Activated CD4-positive, alpha-beta T cell treated with anti-CD3 and anti-CD28 coated beads, Interleukin-10, Interleukin-2, amounts not matched to agents 100 ng/mL and 50 ng/mL, durations not matched to agents 16 hours and 8 hours (primary cell): ENCODE measurements at regions not wholly inside any gene's neighbourhood (a gene's known extent, or its start where the extent isn't known, plus 50 kb on each side); places are given as distances from the start of the nearest gene placed in this dataset.
A peak's percentile ranks its signal among the peaks of the same experiment; 100 is the strongest.
"Not testable (repeated sequence)": the region's sequence is repeated elsewhere in the genome, so short reads cannot be mapped to it uniquely, and the experiment has no call there.

Experiments
- DNase-seq: peaks from one replicate; pipeline ENCODE4 v3.0.0-alpha.2; 2020

DNA sequence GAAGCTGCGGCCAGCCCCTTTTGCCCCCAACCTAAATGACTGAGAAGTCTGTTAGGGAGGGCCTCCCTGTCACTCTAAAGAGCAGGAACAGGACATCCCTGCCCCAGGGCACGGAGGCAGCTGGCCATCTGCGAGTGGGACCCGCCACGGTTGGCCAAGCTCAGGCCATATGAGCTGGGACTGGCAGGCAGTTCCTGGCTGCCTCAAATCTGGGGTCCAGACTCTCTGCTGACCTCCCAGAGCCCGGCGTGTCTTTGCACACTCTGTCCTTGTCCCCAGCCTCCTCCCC, 143.0 kb downstream of the IGLL1 start:
- not testable (repeated sequence) for DNase-seq

DNA sequence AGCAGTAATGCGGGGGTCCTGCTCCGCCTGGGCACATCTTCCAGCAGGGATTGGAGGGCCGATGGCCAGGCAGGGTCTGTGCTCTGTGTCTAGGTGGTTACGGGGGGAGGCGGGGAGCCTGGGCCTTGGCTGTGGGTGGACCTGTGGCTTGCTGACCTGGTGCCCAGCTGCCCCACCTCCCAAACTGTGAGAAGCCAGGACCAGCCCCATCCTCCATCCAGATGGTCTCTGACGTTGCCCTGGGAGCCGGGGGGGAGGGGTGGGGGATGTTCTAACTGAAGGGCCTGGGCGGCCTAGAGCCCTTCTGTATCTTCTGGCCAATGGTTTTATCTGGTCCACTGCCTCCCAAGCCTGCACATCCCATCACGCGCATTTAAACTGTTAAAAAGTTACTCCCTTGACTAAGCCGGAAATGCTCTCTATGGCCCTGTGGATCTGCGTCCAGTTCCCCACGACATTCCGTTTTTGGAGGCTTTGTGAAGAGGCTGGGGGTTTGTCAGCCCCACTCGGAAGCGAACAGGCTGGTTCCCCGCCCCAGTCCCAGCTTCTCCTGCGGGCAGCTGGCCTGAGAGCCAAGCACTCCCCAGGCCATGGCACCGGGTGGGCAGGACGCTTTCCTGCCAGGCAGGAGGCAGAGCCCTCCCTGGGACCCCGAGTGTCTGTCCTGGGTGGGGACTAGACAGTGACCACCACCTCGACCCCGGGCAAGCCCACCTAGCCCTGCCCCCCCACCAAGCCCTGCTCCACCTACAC, 143.6 kb downstream of the IGLL1 start:
- DNase-seq: not testable (repeated sequence)

DNA sequence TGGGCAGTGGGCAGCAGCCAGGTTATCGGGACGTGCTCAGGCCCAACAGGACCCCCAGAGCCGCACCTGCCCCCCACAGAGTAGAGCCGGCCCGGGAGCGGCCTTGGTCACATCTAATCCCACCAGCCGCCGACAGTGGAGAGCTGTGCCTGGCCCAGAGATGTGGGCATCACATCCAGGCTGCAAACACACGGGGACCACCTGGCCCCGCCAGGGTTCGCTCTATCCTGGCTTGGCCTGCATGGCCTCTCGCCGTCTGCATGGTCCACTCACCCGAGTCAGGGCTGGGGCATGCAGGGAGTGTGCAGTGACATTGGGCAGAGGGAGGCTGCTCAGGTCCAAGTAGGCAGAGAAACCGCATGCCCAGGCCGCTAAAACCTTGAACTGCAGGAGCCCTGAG, 144.9 kb downstream of the IGLL1 start:
- not testable (repeated sequence) for DNase-seq

DNA sequence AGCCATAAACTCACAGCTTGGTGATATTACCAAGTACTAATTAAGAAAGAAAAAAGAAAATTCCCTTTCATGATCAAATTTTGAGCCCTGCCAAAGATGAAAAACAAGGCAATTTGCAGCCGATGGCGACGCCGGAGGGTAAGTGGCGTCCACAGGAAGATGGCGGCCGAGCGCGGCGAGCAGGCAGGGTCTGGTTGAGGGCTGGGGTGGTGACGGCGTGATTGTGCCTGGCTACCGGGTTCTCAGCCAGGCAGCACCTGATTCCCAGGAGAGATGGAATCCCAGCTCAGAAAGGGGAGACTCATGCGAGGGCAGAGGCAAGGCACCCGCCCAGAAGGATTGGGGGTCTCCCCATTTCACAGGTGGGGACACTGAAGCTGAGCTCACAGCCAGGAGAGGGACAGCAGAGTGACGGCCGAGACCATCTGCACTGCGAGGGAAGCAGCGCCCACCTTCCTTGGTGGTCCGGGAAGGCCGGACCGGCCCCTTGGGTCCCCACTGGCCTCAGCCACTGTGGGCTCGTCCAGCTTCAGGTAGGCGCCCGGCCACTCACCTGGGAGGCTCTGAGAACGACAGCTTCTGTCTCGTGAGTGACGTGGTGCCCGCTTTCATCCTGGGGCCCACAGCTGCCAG, 145.8 kb downstream of the IGLL1 start:
- not testable (repeated sequence) for DNase-seq

DNA sequence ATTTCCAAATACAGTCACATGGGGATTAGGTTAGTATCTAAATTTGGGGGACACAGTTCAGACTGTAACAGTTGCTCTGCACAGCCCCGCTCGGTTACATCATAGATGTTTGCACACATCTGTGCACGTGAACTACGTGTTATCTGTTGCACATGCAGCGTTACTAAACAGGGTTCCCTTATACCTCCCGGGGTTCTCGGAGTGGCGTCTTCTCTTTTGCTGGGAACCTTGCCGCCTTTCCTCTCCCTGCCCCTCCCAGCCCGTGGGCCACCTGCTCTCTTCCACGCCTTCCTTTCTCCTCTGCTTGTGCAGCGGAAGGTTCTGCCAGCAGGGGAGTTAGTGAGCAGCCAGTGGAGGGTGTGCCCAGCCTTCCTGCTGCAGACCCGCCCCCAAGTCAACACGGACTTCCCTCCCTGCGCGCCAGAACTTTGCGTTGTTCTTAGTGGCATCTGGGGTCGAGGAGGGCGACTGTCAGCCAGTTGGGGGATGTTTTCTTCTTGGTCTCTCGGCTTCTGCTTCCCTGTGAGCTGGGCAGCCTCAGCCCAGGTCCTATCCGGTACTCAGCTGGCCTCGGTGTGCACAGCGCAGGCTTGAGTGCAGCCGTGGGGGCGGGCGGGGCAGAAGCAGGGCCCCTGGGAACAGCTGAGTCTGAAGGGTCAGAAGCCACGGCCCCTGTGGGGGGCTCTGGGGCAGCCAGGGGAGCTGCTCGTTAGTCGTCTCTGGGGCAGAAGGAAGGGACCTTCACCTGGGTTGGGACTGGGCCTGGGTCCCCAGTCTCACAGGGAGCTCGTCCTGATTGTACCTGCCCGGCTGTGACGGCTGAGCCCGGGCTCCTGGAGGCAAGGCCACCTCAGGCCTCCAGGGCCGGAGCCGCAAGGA, 146.7 kb downstream of the IGLL1 start:
- DNase-seq: peak; percentile 53

DNA sequence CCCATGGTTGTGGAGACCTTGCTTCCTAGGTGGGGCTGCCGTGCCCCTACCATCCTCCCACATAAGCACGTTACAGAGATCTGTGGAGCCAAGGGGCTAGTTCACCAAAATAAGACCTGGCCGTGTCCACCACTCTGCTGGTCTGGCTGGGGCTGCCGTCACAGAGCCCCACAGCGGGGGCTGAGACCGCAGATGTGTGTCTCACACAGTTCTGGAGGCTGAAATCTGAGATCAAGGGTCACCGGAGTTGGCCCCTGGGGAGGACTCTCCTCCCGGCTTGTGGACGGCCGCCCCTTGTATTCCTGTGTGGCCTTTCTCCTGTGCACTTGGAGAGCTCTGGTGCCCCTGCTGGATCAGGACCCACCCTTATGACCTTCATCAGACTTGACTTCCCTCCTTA, 147.4 kb downstream of the IGLL1 start:
- DNase-seq: not testable (repeated sequence)

DNA sequence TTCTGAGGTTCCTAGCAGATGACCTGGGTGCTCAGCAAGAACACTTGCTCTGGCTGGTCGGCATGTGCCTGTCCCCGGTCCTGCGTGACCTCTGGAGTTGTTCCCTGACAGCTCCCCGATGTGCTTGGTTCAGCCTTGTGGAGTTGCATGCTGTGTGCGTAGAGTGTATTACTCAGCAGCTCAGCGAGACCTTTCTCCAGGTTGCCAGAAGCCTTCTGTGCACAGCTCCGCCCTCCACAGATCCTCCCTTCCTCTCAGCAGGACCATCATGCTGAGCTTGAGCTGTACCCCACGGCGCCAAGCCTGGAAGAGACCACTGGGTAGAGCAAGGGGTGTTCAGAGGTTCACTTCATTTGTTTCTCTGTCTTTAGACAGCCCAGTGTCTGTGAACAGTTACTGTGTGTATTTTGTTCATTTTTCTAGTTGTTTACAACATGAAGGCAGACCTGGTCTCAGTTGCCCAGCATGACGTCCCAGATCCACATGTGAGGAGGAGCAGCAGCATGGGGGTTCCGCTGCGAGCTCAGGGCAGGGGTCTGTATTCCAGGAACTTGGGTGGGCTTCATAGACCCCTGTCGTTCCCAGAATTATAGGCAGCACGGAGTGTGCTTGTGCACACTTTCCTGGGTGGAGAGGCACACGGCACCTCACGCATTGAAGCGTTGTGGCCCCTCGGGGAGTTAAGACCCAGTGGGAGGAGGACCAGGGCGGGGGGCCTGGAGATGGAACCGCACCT, 148.6 kb downstream of the IGLL1 start:
- DNase-seq: no peak

DNA sequence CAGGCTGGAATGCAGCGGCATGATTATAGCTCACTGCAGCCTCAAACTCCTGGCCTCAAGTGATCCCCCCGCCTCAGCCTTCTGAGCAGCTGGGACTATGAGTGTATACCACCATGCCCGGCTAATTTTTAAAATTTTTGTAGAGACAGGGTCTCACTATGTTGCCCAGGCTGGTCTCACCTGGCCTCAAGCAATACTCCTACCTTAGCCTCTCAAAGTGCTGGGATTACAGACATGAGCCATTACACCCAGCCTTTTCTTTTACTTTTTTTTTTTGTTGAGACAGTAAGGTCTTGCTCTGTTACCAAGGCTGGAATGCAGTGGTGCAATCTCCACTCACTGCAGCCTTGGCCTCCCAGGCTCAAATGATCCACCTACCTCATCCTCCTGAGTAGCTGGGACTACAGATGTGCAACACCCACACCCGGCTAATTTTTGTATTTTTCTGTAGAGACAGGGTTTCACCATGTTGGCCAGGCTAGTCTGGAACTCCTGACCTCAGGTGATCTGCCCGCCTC, 155.5 kb downstream of the IGLL1 start:
- DNase-seq: not testable (repeated sequence)

DNA sequence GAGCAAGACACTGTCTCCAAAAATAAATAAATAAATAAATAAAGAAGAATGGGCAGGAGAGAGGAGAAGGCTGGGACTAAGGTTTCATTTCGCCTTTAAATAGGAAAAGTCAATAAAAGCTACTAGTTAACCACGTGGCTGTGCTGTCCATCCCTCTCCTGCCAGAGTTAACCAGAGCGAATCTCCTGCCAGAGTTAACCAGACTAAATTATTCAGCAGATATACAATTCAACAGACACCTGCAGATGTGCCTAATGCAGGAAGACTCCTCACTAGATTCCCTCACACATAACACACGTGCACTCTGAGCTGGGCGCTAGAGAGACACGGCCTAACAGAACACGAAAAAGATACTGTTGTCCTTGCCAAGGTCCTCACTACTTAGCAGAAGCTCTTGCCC, 156.1 kb downstream of the IGLL1 start:
- no peak for DNase-seq

DNA sequence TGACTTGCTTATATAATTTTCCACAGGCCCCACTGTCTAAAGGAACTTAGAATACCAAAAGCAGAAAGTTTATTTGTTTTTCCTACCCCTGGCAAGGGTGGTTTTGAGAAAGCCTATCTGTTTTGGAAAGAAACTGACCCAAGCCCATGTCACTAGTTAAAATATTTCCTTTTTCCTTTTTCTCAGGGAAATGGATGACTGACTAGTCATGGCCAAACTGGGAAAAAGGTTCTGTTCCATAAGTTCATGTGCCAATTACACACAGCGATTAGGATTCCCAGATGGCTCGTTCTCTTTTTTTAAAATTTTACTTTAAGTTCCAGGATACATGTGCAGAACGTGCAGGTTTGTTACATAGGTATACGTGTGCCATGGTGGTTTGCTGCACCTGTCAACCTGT, 157.8 kb downstream of the IGLL1 start:
- not testable (repeated sequence) for DNase-seq

DNA sequence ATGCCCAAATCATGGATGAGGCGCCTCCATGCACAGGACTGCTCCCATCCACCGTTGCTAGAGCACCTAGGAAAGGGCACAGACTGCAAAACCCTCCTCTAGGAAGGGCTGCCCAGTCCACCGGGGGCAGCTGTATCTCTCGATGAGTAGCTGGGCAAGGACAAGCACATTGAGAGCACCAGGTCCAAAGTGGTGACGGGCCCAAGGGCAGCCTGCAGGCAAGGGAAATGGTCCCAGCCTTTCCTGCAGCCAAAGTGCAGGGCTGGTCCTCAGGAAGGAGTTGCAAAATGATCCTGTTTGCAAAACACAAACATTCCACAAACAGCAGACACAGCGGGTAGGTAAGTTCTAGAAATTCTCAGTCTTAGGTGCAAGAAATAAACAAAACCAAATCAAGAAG, 158.8 kb downstream of the IGLL1 start:
- not testable (repeated sequence) for DNase-seq

DNA sequence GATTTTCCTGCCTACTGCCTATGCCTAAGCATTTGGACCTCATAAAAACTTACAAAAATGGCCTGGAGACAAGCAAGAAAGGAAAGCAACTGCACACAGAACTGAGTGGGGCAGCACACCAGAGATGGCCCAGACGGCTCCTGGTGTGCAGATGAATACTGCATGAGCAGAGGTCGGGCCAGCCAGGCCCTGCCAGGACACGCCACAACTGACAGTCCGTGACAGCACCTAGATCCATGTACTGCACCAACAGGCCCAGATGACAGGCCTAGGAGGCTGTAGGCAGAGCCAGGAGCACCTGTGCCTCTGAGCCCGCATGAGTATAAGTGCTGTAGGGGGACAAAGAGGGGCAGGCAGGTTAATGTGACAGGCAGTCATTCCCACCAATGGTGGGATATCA, 160.2 kb downstream of the IGLL1 start:
- no peak for DNase-seq

DNA sequence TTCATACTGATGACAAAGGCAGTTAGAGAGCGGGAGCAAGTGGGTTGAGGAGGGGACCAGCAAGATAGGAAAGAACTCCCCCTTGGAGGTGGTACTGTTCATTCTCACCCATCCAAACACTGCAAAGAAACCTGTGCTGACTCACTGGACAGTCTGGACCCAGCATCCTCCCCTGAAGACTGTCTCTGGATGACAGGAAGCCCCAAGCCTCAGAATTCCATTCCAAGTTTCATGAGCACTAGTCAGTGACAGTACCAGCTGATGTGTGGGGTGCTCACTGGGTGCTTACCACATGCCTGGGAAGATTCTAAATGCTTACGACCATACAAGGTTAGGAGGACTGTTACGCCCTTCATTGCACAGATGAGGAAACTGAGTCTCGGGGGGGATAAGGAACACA, 160.9 kb downstream of the IGLL1 start:
- no peak for DNase-seq

DNA sequence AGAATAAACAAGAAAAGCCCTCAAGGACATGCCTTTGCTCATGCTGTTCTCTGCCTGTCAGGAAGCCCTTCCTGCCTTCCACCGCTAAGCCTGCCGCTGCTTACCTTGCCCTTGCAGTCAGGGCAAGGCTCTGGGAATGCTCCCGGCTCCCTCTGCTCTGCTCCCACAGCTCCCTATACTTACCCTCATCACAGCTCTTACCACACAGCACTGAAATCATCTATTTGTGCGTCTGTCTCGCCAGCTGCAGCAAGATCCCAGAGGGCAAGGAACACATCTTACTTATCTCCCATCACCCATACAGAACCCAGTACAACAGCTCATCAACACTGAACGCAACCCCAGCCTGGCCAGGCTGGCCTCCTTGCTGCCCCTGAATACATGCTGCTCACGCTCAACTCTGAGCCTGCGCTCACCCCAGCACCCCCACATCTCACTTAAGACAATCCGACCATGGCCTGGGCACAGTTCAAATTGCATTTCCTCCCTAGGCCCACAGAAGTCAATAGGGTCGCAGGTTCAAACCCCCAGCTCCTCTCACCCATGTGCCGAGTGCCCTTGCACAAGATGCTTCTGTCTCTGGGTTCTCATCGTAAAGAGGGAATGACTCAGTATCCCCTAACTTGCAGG, 161.8 kb downstream of the IGLL1 start:
- no peak for DNase-seq

DNA sequence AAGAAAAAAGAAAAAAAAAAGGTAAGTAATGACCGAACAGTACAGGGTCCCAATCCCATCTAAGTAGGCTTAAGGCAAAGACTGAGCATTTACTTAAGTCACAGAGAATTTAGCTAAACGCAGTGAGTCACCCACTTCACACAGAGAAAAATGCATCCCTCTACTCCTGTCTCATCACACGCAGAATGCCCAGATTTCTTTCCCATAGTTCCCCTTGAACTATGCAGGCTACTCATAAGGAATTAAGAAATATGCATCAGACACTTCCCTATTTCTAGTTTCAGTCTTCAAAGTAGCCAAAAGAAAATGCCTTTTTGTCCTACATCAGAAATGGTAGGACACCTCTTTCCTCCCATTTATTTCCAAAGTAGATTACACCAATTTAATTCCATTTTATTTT, 162.8 kb downstream of the IGLL1 start:
- DNase-seq: not testable (repeated sequence)

DNA sequence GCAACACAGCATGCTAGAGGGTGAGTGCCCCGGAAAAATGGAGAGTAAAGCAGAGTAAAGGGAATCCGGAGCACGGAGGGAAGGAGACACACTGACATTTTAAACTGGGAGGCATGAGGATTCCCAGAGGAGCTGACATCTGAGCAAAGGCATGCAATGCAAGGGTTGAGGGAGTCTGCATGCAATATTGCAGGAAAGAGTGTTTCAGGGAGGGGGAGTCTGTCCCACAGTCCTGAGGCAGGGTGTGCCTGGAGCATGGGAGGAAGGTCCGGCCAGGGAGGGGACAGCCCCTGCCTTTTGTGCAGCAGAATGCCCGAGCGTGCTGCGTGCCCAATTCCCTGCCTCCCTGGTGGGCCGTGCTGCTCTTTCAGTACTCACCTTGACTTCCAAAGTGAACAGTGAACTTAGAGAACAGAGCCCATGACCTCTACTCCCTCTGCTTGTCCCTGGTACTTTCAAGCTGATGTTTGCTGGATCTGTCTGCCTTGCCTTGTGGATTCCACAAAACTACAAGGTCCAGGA, 163.9 kb downstream of the IGLL1 start:
- not testable (repeated sequence) for DNase-seq

DNA sequence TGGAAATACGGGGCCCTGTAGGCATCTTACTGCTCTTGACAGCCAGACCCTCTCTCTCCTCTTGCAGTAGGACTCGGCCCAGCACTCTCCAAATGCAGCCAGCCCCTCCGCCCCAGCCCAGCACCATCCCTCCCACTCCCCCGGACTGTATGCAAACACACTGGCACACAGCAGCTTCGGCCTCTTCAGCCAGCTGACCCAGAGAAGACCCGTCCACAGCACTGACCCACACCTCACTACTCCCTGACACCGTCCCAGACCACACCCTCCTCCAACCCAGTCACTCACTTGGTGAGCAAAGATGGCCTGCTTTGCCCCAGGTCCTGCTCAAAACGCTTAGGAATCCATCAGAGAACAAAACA, 164.6 kb downstream of the IGLL1 start:
- DNase-seq: no peak

DNA sequence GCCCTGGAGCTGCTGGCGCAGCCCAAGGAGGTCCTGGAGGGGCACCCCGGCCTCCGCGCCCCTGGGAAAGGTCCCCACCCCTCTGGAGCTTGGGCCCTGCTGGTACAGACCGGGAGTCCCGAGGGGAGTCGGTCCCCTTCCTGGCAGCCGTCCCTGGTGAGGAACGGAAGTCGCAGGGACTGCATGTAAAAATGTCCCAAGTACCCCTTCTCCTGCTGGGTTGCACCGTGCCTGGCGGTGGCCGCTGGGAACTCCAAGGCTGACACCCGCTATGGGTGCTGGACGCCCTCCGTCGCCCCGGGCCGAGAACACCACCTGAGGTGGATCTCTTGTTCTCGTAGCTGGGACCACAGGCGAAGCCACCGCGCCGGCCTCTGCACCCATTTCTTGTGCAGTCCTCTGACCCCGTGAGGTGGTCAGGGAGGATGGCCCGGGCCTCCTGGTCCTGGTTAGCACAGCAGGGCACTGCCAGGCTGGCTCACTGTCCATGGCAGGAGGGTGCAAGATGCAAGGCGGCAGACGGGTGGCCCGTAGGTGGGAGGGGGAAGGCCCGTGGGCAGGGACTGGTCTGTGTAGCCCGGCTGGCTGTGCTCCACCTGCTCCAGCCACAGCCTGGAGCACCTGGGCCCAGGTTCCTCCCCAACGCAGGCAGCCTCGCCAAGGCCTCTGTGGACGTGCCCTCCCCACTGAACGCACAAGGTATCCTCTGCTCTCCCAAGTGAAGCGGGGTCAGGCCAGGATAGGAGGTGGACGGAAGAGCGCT, 165.2 kb downstream of the IGLL1 start:
- no peak for DNase-seq

DNA sequence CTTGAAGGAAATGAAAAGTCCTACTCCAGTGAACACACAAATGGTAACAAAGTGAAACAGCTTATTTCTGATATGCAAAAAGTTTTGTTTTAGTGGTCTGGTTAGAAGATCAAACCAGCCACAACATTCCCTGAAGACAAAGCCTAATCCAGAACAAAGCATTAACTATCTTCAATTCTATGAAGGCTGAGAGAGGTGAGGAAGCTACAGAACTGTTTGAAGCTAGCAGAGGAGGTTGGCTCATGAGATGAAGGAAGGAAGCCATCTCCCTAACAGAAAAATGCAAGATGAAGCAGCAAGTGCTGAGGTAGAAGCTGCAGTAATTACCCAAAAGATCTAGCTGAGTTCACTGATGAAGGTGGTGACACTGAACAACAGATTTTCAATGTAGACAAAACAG, 168.4 kb downstream of the IGLL1 start:
- DNase-seq: no peak

DNA sequence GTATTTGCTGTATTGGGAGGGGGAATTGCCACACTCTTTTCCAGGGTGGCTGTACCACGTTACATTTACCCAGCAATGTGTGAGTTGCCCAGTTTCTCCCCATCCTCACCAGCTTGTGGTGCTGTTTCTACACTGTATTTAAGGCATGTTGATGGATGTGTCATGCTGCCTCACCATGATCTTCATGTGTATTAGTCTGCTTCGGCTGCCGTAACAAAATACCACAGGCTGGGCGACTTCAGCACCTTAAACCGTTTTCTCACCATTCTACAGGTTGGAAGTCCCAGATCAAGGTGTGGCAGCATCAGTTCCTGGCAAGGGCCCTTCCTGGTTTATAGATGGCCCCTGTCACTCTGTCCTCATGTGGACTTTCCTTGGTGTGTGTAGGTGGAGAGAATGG, 169.7 kb downstream of the IGLL1 start:
- no peak for DNase-seq

DNA sequence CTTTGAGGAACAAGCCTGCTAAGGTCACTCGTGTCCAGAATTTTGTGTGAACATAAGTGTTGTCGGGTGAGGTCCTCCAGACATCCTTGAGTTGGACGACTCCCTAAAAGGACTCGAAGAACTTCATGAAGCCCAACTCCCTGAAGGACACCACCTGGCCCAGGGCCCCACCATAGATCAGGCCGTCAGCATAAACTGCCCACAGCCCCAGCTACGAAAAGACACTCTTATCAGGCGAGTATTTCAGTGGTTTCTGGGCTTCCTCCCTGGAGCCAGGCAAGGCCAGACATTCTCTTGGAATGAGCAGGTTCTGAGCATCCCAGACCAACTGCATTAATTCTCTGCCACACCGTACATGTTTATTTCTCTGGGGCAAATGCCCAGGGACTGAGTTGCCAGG, 170.1 kb downstream of the IGLL1 start:
- no peak for DNase-seq

DNA sequence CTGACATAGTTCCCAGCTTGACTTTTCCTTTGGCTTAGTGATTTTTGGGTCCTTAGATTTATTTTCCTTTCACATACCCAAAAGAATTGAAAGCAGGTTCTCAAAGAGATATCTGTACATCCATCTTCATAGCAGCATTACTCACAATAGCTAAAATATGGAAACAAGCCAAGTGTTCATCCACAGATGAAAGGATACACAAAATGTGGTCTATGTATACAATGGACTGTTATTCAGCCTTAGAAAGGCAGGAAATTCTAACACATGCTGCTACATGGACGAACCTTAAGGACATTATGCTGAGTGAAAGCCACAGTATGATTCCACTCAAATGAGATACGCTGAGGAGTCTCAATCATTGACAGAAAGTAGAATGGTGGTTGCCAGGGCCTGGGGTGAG, 171.8 kb downstream of the IGLL1 start:
- no peak for DNase-seq
